HG02642 (cell line): ENCODE measurements at regions not wholly inside any gene's neighbourhood (a gene's known extent, or its start where the extent isn't known, plus 50 kb on each side); places are given as distances from the start of the nearest gene placed in this dataset.
A peak's percentile ranks its signal among the peaks of the same experiment; 100 is the strongest.

Source experiments
- ATAC-seq: cut with Tn5 transposase; IDR thresholded peaks from one replicate; pipeline ENCODE4 v1.9.1; 2021; ENCODE audit warnings: mild to moderate bottlenecking; ENCODE audit not compliant: unreplicated experiment, poor library complexity

- no peak for ATAC-seq
These were observed 179.5 kb upstream of the SOX4 start for GRCh38 chr6:21414065-21414464.

DNA sequence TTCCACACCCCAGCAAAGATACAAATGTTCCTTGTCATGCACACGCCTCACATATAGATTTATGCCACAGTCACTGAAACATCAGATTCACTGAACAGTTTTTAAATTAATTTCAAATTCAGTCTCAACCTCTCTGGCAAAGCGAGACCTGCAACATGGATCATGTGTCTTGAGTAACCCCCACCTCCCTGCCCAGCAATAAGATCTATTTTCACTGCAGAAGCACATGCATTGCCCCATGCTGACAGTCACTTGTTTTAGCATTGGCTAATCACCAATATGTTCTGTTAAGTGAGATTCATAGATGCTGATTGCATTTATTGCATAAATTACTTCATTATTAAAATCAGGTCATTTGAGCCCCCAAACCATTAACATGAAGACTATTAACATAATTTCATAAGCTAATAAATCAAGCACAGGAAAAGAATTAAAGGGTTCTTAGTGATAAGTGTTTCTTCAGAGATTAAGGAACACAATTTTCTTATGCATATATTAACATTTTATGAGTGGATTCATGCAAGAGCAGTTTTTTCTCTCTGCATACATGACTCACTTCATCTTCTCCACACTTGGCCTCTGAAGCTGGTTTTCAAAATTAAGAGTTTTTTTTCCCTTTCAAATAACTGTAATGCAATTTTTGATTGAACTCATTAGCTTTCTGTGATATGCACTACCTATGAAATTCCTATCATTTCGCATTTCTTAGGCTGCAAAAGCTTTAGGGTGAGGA is 173.2 kb upstream of the SOX4 start:
- ATAC-seq, result no peak

DNA sequence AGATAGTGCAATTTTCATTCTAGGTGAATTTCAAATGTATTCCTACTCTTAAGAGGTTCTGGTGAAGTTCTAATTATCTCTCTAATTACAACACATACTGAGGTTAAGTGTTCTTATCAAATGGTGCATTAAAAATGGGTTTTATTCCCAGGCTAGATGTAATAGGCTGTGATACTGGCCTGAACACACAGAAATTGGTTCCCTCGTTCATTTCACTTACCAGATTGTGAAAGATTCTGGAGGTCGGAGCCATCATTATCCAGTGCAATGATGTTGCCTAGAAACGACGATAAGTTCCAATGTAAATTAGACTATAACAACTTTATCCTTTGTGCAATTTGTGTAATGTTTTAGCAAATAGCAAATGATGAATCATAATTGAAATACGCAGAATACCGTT is 172.6 kb upstream of the SOX4 start:
- ATAC-seq, result no peak

DNA sequence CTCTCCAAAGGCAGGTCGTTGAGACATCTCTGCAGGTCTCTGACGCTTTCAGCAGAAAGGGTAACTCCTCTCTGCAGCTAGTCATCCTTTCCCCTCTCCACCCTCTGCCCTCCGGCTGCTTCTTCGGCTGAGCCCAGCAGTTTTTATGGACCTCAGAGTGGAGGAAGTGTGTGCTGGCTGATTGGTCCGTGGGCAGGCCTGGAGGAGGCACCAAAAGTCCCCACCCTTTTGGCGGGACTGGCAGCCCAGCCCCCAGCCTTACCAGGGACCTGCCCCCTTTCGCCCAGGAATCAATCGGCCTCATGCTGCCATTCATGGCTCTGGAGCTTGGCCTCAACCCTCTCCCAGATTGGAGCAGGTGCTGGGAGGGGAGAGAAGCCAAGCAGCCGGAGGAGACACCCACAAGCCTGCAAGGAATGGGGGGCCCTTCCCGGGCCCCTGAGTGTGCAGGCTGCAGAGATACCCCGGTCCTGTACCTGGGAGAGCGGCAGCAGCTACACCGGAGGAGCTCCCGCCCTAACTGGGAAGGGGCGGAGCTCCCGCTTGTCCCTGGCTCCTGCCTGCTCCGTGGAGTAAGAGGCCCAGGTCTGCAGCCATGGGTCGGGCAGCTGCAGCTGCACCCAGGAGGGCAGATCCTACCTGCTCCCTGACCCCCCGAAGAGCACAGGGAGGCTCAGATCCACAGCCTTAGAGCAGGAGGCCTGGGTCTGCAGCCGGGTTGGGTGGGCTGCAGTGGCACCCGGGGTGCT is 170.3 kb upstream of the SOX4 start:
- ATAC-seq, result no peak

DNA sequence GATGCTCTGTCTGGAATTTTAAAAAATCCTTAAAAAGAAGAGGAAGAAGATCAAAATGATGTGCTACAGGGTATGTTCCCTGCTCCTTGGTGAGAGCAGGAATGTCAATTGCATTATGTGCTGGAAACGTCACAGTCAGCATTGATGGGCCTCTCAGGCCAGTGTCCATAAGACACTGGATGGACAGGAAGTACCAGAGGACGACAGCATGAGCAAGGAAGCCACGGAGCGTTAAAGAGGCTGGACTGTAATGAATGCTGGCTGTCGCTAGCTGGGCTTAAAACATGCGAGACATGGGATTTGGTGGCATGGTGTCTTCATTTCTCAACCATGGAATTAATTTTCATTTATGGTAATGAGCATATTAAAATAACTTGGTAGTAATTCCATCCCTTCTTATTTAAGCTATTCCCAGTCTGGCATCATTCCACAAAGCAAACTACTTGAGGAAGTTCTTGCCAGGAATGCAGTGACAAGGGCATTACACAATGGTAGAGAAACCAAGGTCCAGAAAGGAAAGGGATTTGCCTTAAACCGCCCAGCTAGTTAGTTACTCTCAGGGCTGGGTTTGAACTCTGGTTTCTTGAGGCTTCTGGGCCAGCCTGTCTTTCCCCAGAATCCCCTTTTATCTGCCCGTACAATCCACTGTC is 166.6 kb upstream of the SOX4 start:
- no peak for ATAC-seq

DNA sequence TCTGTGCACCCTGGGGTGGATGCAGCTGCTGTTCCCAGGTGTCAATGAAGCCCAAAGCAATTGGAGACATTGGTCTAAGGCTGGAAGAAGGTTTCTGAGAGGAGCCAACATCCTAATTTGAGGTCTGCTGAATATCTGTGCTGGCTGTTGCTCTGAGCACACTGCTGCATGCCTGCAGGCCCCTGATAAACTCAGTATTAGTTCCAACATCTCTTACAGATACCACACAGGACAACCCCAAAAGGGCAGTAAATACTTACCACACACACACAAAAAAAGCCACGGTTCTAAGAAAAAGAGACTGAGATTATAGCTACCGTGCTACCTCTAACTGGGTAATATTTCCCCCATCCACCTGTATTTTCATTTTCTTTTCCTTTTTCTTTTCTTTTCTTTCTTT is 164.3 kb upstream of the SOX4 start:
- no peak for ATAC-seq

- ATAC-seq, result no peak
These were observed 162.0 kb upstream of the SOX4 start for GRCh38 chr6:21431526-21431925.

GRCh38 chr6:21436625-21437024 is 156.9 kb upstream of the SOX4 start:
- no peak for ATAC-seq

GRCh38 chr6:21437581-21437980 is 156.0 kb upstream of the SOX4 start:
- ATAC-seq, result no peak

GRCh38 chr6:21438237-21438985 is 155.1 kb upstream of the SOX4 start:
- peak; percentile 98 for ATAC-seq

DNA sequence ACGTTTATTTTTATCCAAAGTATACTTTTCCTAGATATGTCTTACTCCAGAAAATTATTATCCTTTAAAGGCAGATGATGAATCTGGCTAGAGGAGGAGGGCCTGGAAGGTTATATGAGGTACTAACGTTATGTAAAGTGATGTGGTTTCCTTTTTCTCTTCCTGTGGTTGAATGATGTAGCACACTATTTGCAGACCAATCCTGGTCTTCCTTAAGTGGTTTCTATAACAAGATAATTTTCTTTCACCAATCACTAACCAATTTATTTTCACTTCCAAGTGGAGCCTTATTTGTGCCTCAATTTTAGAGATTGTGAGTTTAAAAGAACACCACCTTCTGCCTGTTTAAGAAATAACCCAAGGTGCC is 154.6 kb upstream of the SOX4 start:
- peak; percentile 47 for ATAC-seq

DNA sequence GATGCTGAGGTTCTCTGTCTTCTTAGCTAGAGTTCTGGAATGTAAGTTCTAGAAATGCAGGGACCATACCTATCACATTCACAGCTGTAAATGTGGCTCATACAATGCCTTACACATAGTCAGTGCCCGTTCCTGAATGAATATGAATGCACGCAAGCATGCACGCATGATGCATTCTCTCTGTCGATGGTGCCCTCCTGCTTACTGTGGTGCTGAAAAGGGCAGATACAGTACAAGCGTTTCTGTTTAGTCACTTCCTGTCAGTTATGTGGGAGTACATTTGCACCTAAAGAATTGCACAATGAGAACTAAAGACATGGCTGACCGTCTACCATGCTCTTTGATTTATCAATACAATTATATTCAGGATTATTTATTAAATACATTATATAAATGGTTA is 152.2 kb upstream of the SOX4 start:
- no peak for ATAC-seq

GRCh38 chr6:21442874-21443273 is 150.7 kb upstream of the SOX4 start:
- no peak for ATAC-seq

- no peak for ATAC-seq
These were observed 148.8 kb upstream of the SOX4 start for GRCh38 chr6:21444711-21445260.

DNA sequence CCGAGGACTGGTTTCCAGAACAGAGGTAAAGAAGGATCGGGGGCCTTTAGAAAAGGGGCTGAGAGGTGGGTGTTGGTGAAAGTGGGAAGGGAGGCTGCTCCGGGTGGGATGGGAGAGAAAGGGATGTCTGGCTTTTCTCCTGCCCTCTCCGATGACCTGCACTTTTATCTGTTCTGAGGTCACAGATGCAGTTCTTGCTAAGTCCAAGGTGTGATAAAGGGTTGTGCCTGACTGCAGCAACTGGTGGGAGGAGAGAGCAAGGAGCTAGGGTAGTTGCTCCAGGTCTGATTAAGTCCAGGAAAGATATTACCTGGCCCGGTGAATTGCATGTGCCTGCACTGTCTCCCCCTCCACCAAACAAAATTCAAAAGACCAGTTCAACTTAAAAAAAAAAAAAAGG is 145.6 kb upstream of the SOX4 start:
- no peak for ATAC-seq

DNA sequence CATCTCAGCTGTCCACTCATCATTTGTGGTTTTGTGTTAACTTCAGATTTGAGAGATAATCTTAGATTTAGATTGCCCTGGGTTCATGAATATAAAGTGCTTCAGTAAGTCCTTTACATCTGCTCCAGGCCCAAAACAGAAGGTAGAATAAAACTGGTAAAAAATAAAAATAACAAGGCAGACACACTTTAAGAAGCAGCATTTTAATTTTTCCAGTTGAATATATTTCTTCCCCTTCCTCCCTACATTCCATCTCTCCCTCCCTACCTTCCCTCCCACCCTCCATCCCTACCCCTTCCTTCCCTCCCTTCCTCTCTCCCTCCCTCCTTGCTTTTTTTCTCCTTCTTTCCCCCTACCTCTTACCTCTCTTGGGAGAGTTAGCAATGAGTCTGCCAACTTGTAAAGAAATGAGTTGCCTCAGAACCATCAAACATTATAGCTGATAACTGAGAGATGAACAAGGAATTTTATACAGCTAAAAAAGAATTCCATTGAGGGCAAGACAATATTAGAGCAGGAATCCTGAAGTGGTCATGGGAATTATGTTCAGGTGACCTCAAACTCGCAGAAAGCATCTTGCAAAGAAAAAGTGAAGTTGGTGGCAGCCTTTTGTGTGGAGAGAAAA is 145.0 kb upstream of the SOX4 start:
- ATAC-seq, result no peak

- no peak for ATAC-seq
These were observed 143.4 kb upstream of the SOX4 start for GRCh38 chr6:21450149-21450548.

- no peak for ATAC-seq
These were observed 142.9 kb upstream of the SOX4 start for GRCh38 chr6:21450628-21451027.

- no peak for ATAC-seq
These were observed 142.0 kb upstream of the SOX4 start for GRCh38 chr6:21451546-21452013.

DNA sequence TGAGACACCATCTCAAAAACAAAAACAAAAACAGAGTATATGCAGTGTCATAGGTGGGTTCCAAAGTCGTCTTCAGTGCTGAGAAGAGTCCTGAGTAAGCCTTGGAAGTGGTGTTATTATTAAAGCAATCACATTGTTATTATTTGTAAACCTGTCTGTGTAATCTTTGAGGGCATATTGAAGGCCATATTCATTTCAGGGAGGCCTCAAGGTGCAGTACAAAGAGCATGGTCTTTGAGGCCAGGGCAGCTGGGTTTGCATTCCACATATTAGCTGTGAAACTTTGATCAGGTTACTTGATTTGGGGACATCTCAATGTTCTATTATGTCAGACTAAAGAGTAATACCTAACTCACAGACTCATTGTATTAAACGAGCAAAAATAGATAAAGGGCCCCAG is 139.3 kb upstream of the SOX4 start:
- no peak for ATAC-seq
